Psoas muscle (tissue), 7 donors: ENCODE measurements at regions not wholly inside any gene's neighbourhood (a gene's known extent, or its start where the extent isn't known, plus 50 kb on each side); places are given as distances from the start of the nearest gene placed in this dataset.

Experiments used
- ATAC-seq, 4 donors: fragments of 200-7000 bp; cut with Tn5 transposase; one replicate each; pipeline ENCODE4 v1.9.1; 2020; ENCODE audit warnings: moderate library complexity in 3 of 4, mild to moderate bottlenecking in 2 of 4
- DNase-seq, 2 donors: peaks; one replicate each; pipeline ENCODE4 v3.0.0-alpha.2; 2020
- H3K27ac ChIP-seq: fragments of 200-600 bp; one replicate; pipeline ENCODE4 v1.8.0; 2022
- H3K27me3 ChIP-seq, 3 donors: fragments of 200-600 bp in 1 of 3; one replicate each; pipeline versions ENCODE4 v1.6.1 to v1.8.0; 2013 to 2022; ENCODE audit warnings: low read length in 2 of 3, mild to moderate bottlenecking in 2 of 3, moderate library complexity in 1 of 3; ENCODE audit not compliant: insufficient read depth in 3 of 3
- H3K36me3 ChIP-seq, 2 donors: fragments of 200-600 bp in 1 of 2; one replicate each; pipeline versions ENCODE4 v1.6.1 to v1.8.0; 2013 to 2022; ENCODE audit warnings: low read depth in 1 of 2, mild to moderate bottlenecking in 1 of 2, moderate library complexity in 1 of 2; ENCODE audit not compliant: insufficient read depth in 1 of 2
- H3K4me1 ChIP-seq: fragments of 200-600 bp; one replicate; pipeline ENCODE4 v1.8.0; 2022
- H3K4me3 ChIP-seq: fragments of 200-600 bp; one replicate; pipeline ENCODE4 v1.8.0; 2022; ENCODE audit warnings: mild to moderate bottlenecking
- H3K9me3 ChIP-seq: fragments of 200-600 bp; one replicate; pipeline ENCODE4 v1.8.0; 2022
- WGBS, 3 donors: extraction: QIAGEN DNeasy Blood & Tissue Kit; methylation state at CpG; one replicate each; pipeline versions ENCODE4 v1.1.6 to v1.1.7; 2013; 5-methylcytosine and 5-hydroxymethylcytosine counted together
- intact Hi-C, 2 donors: fragments of 100-400 bp; cut with DNase I; formaldehyde crosslinking; loops; one replicate each; pipeline versions ENCODE4 v1.11.0 to v1.14.2; 2022
- TF ChIP-seq, protein P1 (sequence below): fragments of 200-600 bp; IDR thresholded peaks from one replicate; pipeline ENCODE4 v1.8.0; 2022; ENCODE audit warnings: antibody characterized with exemption
- donor health status: healthy with polysubstance abuse.
- donor health status: DM: no; HTN: no; CAD: no; lungs with moderate emphysema.
- donor health status: Bipolar disorder and iron deficiency.
- donor health status: healthy.
- donor health status: DM: yes; HTN: yes; CAD: no.
- donor health status: DM: no; HTN: no; CAD: no.
- donor health status: DM: yes; HTN: yes; CAD: no.

DNA sequence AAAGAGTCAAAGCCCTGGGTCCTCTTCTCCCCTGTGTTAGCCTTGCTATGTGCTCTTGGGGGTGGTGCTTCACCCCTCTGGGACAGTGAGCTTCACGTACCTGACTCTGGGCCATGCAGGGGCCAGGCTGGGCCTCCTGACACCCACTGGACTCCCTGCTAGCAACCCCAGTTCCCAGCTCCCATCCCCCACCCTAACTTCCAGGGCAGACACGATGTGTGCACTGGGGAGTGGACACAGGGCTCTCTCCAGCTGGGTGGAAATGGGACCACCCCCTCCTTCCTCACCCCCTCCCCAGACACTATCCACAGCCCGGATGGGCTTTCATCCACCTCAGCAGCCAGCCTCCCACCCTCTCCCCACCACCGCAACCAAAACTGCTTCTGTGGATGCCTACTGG lies 113.0 kb upstream of the ZNF479 start:
- H3K4me1 ChIP-seq: no peaks in the 10 kb centered on the region
- no peak overlapping the region for H3K27ac ChIP-seq
- no peaks in the 10 kb centered on the region for H3K36me3 ChIP-seq
- intact Hi-C loops: no loop called here
- ATAC-seq (no peak), DNase-seq (no peak)
- WGBS, 3 donors: 68 to 80% (median 72%) methylated on average over 4 of the region's 4 CpGs
- no peaks in the 10 kb centered on the region for H3K9me3 ChIP-seq
- H3K27me3 ChIP-seq: no peaks in the 10 kb centered on the region
- TF ChIP-seq, protein P1, sequence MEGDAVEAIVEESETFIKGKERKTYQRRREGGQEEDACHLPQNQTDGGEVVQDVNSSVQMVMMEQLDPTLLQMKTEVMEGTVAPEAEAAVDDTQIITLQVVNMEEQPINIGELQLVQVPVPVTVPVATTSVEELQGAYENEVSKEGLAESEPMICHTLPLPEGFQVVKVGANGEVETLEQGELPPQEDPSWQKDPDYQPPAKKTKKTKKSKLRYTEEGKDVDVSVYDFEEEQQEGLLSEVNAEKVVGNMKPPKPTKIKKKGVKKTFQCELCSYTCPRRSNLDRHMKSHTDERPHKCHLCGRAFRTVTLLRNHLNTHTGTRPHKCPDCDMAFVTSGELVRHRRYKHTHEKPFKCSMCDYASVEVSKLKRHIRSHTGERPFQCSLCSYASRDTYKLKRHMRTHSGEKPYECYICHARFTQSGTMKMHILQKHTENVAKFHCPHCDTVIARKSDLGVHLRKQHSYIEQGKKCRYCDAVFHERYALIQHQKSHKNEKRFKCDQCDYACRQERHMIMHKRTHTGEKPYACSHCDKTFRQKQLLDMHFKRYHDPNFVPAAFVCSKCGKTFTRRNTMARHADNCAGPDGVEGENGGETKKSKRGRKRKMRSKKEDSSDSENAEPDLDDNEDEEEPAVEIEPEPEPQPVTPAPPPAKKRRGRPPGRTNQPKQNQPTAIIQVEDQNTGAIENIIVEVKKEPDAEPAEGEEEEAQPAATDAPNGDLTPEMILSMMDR: no peak
- no peak overlapping the region for H3K4me3 ChIP-seq

DNA sequence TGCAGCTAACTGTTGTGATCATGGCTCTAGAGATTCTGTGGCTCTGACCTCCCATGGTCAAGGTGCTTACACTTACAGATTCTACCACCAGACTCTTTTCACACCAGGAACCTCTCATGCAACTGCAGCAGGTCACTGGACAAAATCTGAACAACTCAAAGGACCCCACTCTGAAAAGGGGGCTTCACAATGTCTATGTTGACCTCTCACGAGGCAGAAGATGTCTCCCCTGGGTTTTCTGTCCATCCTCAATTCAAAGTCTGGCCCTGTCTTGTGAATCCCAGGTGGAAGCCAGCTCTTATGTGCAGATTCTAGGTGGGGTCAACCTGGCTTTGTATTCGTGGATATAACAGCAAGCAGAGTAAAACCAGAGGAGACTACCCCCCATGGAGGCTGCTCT lies 118.6 kb upstream of the ZNF479 start:
- Histone ChIP-seq H3K4me3 (no peak overlapping the region), H3K27ac (no peak overlapping the region), H3K36me3 (no peaks in the 10 kb centered on the region), H3K27me3 (no peaks in the 10 kb centered on the region), H3K9me3 (no peaks in the 10 kb centered on the region), H3K4me1 (no peaks in the 10 kb centered on the region)
- intact Hi-C loops: no loop called here
- TF ChIP-seq, protein P1: no peak
- 17 to 23% (median 21%) methylated on average over 2 of the region's 2 CpGs for WGBS, 3 donors
- DNase-seq (no peak), ATAC-seq (no peak)

DNA sequence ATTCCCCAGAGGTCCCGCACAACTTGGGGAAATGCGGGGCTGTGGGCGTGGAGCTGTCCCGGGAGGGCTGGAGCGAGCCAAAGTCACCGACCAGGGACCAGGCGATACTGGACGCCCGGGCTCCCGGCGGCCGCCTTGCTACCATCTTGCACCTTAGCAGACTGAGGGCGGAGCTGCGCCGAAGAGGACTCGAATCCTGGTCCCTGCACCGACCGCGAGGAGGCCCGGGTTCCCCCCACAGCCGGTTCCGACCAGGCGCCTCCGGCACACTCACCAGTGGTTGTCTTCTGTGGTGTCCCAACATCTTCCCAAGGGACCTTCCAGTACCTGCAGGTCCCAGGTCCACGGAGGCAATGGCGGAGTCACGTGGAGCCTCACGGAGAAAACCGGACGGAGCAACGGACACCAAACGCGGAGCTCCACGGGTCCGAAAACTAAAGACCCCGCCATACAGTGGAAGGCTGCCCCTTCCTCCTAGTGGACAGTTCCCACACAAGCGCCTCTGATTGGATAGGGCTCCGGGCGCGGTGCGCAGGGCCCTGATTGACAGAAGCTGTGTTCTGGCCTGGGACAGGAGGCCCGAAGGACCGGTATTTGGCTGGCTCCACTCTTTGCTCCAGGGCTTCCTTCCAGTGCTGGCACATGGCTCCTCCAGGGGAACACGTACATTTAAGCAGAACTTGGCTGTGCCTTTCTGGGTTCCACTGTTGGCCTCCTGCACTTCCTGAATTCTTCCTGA lies 124.6 kb upstream of the ZNF479 start:
- TF ChIP-seq, protein P1: no peak
- H3K27ac ChIP-seq: no peak overlapping the region
- intact Hi-C loops: no loop called here
- ATAC-seq (no peak), DNase-seq (no peak)
- WGBS, 3 donors: 82 to 88% (median 86%) methylated on average over 41 to 44 of the region's 44 CpGs
- no peak overlapping the region for H3K4me3 ChIP-seq
- H3K27me3 ChIP-seq: no peaks in the 10 kb centered on the region
- no peaks in the 10 kb centered on the region for H3K9me3 ChIP-seq
- no peaks in the 10 kb centered on the region for H3K4me1 ChIP-seq
- H3K36me3 ChIP-seq: no peaks in the 10 kb centered on the region

DNA sequence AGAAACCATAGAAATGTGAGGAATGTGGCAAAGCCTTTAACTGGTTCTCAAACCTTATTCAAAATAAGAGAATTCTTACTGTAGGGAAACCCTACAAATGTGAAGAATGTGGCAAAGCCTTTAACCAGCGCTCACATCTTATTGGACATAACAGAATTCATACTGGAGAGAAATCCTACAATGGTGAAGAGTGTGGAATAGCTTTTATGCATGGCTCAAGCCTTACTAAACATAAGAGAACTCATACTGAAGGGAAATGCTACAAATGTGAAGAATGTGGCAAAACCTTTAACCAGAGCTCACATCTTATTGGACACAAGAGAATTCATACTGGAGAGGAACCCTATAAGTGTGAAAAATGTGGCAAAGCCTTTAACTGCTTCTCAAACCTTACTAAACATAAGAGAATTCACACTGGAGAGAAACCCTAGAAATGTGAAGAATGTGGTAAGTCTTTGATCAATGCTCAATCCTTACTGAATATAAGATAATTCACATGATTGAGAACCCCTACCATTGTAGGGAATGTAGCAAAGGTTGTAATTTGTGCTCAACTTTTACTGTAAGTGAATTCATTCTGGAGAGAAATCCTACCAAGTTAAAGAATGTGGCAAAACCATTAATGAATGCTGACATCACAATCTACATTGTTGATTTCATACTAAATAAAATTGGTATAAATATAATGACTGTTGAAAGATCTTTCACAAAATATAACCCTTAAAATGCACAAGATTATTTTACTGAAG lies 142.5 kb upstream of the ZNF479 start:
- WGBS, 3 donors: 38 to 46% (median 40%) methylated on average over 1 of the region's 1 CpG
- no peaks in the 10 kb centered on the region for H3K4me1 ChIP-seq
- no peak overlapping the region for H3K4me3 ChIP-seq
- no peaks in the 10 kb centered on the region for H3K27me3 ChIP-seq
- intact Hi-C loops: no loop called here
- no peaks in the 10 kb centered on the region for H3K36me3 ChIP-seq
- H3K27ac ChIP-seq: no peak overlapping the region
- no peak for DNase-seq
- ATAC-seq: no peak
- H3K9me3 ChIP-seq: peaks cover 20% of the 10 kb centered on the region
- TF ChIP-seq, protein P1: no peak
